Fibroblast of skin of left biceps (primary cell): ENCODE measurements at regions not wholly inside any gene's neighbourhood (a gene's known extent, or its start where the extent isn't known, plus 50 kb on each side); places are given as distances from the start of the nearest gene placed in this dataset.

Source experiments
- DNase-seq, 2 experiments: peaks; one replicate each; pipeline ENCODE4 v3.0.0-alpha.2; 2013; ENCODE audit warnings: low read depth in 2 of 2

DNA sequence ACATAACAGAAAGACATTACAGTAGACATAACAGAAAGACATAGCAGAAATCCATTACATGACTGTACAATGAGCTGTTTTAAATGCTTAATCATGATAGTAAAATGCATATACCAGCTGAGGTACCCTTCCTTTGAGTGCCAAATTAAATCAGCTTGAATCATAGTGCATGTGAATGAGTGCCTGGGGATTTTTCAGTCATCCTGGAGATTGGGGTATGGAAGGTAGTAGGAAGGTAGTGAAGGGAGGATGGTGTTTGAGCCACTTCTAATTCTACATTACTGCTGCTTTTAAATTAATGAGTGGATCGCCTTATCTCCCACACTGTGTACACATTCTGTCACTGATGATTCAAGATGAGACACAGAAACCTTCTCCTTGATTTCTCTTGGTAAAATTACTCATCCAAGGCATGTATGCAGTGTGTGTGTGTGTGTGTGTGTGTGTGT, 534.2 kb downstream of the LRFN5 start:
- DNase-seq, result peak; percentile 24 to 26

- no peak for DNase-seq
Observed at GRCh38 chr14:42140001-42140400, 533.3 kb downstream of the LRFN5 start.

DNA sequence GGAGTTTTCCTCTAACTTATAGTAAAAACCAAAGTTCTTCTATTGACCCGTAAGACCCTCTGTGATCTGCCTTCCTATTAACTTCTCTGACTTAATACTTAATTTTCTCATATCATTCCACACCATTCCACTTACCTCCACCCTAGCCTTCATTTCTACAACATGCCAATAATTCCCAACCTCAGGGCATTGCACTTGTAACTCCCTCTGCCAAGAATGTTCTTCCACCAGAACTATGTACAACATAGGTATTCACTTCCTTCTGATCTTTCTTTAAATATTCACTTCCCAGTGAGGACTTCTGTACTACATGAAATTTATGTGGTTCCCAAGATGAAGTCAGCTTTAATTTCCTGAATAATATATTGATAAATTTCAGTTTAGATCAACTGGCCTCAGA, 531.7 kb downstream of the LRFN5 start:
- DNase-seq, result no peak

- DNase-seq, result no peak
Observed at GRCh38 chr14:42130815-42131214, 524.1 kb downstream of the LRFN5 start.

DNA sequence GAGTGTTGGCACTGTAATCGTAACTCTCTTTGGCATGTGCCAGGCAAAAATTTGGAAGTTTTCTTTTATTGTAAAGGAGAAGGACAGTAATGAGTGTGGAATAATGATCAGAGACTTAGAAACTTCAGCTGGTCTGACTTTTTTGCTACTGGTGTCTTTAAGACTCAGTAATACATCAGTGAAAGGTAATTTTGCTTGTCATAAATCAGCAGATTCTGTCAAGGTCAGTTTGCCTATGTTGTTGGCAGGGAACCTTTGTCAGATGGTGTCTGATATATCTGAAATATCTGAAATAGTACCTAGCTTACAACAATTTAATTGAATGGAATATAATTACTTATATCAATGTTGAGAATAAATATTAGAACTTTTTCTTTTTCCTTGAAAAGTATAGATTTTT, 516.9 kb downstream of the LRFN5 start:
- DNase-seq, result no peak

GRCh38 chr14:42113358-42114069, 506.8 kb downstream of the LRFN5 start:
- DNase-seq, result no peak

- peak in 1 of 2 experiments; percentile 12 for DNase-seq
Observed at GRCh38 chr14:42112108-42112507, 505.4 kb downstream of the LRFN5 start.

GRCh38 chr14:42111355-42111754, 504.7 kb downstream of the LRFN5 start:
- no peak for DNase-seq

GRCh38 chr14:42110167-42110566, 503.5 kb downstream of the LRFN5 start:
- DNase-seq, result peak; percentile 10 to 13

DNA sequence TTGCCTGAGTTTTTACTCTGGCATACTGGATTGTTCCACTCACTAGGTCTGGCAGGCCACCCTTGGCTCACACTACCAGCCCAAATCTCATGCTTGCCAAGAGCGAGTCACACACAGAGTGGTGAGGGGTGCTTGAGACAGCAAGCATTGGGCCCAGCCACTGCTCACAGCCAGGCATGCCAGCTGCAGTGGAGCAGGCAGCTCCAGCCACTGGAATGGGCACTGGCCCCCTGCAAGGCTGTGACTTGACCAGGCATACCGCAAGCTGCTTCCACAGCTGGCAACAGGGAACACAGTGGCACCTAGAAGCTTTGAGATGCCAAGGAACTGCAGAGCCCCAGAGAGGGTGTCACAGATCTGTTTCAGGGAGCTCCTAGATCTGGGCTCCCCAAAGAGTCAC, 488.5 kb downstream of the LRFN5 start:
- DNase-seq, result no peak

- no peak for DNase-seq
Observed at GRCh38 chr14:42090122-42090521, 483.4 kb downstream of the LRFN5 start.

DNA sequence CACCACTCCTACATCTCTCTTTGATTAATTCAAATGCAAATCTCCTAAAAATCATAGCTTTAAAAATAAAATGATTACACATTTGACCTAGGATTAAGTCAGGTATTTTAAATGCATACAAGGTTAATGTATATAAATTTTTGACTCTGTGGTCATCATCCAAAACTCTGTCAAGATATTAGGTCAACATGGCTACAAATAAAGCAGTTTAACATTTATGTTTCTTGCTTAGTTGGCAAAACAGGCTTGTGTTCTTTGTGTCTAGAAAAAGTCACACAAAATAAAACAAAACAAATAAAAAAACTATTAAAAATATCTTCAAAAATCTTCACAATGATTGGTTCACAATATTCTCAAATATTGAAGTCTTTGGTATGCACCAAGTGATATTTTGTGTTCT, 473.2 kb downstream of the LRFN5 start:
- no peak for DNase-seq

DNA sequence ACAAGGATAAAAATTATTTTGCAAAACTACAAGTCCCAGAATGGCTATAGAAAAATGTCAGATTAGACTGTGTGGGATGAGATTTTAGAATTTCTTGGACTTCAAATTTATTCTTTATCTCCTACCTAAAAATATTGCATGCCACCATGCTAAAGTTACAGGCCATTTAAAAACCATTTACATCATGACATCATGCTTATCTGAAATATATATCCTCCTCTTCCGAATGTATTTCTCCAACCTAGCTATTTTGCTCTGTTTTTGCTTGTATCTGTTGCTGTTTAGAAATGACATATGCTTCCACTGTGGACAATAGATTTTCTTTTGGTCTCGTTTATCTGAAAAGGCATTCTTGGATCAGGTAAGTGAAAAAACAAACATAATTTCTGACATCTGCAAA, 471.7 kb downstream of the LRFN5 start:
- no peak for DNase-seq

GRCh38 chr14:42070031-42070430, 463.4 kb downstream of the LRFN5 start:
- no peak for DNase-seq

- no peak for DNase-seq
Observed at GRCh38 chr14:42057111-42057510, 450.4 kb downstream of the LRFN5 start.

- no peak for DNase-seq
Observed at GRCh38 chr14:42047421-42048055, 440.9 kb downstream of the LRFN5 start.

- peak in 1 of 2 experiments; percentile 21 for DNase-seq
Observed at GRCh38 chr14:42045383-42045782, 438.7 kb downstream of the LRFN5 start.

GRCh38 chr14:42028607-42029006, 421.9 kb downstream of the LRFN5 start:
- no peak for DNase-seq

DNA sequence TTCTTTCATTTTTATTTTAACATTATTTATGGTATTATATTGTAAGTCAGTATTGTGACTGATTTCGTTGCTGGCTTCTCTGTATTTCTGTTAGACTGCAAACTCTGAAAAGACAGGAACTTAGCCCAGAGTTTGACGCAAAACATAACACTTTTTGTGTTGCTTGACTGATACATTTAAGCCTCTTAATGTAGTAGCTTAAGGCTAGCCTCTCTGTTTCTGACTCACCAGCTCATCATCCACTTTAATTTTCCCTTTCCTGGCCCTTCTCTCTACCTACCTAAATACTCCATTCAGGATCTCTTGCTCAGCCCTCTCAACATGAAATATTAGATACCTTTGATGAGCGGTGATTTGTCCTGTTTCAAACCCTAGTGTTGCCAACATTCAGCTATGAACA, 420.6 kb downstream of the LRFN5 start:
- DNase-seq, result no peak

DNA sequence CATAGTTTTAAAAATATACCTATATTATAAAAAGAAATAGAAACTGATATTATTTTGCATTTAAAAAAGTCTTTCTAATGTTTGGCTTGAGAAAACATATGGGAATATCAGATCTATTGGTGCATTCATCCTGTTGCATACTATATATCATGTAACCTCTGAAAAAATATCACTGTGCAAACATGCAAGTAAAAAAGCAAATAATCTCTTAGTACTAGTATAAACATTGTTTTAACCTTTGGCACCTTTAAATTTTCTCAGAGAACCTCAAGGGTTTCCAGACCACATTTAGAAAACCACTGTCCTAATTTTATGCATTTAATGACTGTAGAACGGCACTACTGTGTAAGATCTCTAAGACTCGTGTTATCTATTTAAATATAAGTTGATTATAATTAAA, 416.8 kb downstream of the LRFN5 start:
- no peak for DNase-seq

GRCh38 chr14:42014301-42014700, 407.6 kb downstream of the LRFN5 start:
- DNase-seq, result no peak

DNA sequence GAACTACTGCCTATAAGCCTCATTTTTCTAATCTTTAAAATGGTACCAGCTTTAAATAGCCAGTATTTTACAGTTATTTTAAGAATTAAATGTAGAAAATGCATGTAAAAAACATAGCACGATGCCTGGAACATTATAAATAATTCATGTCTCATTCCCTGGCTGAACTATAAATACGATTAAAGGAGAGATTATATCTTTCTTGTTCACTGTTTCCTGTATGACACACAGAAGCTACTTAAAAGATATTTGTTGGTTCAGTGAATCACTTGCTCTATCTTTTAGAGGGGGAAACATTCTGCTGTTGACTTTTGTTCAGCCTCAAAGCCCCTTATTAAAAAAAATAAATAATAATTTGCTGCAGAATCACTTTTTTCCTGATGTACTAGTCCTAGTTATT, 406.9 kb downstream of the LRFN5 start:
- no peak for DNase-seq

- DNase-seq, result no peak
Observed at GRCh38 chr14:42013153-42013552, 406.5 kb downstream of the LRFN5 start.

DNA sequence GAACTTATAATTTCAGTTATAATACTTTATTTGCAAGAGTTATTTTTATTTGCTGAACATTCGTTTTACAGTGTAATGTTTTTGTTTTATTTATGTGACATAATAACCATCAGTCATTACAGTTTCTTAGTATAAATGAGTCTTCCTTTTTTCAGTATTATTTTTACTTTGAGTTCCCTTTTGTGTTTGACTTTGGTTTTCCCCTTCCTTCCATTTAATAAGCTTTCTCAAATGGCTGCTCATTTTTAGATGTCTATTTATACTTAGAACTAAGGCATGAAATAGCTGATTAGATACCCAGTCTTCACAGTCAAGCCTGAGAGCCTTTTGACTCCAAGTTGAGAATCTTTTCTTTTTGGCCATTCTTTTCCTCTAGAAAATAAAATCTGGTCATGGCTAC, 404.5 kb downstream of the LRFN5 start:
- no peak for DNase-seq
